Smooth muscle cell (in vitro differentiated cells): ENCODE measurements at regions not wholly inside any gene's neighbourhood (a gene's known extent, or its start where the extent isn't known, plus 50 kb on each side); places are given as distances from the start of the nearest gene placed in this dataset.

Experiments used
- DNase-seq: peaks from one replicate; lab custom pipeline; 2025; ENCODE audit not compliant: unreplicated experiment; lab: John Stamatoyannopoulos, UW
- H2AFZ ChIP-seq: fragments of 200-600 bp; sonication (generic); 2 replicates; pipeline ENCODE4 v1.6.0; 2016; ENCODE audit warnings: antibody characterized with exemption, low read depth, mild to moderate bottlenecking
- H3F3A ChIP-seq: fragments of 200-600 bp; sonication (generic); 2 replicates; pipeline ENCODE4 v1.6.0; 2017; ENCODE audit warnings: antibody characterized with exemption, low read depth
- H3K27ac ChIP-seq: fragments of 200-600 bp; sonication (generic); 2 replicates; pipeline ENCODE4 v1.5.1; 2016; ENCODE audit warnings: low read depth, mild to moderate bottlenecking
- H3K27me3 ChIP-seq: fragments of 200-600 bp; sonication (generic); 2 replicates; pipeline ENCODE4 v1.6.1; 2016; ENCODE audit warnings: low read depth, mild to moderate bottlenecking
- H3K36me3 ChIP-seq: fragments of 200-600 bp; sonication (generic); 2 replicates; pipeline ENCODE4 v1.5.1; 2016; ENCODE audit warnings: low read depth
- H3K4me1 ChIP-seq: fragments of 200-600 bp; sonication (generic); 2 replicates; pipeline ENCODE4 v1.5.1; 2016; ENCODE audit warnings: low read depth
- H3K4me2 ChIP-seq: fragments of 200-600 bp; sonication (generic); 2 replicates; pipeline ENCODE4 v1.6.0; 2016; ENCODE audit warnings: mild to moderate bottlenecking
- H3K4me3 ChIP-seq: fragments of 200-600 bp; sonication (generic); 2 replicates; pipeline ENCODE4 v1.5.1; 2016; ENCODE audit warnings: mild to moderate bottlenecking
- H3K79me2 ChIP-seq: fragments of 200-600 bp; sonication (generic); 2 replicates; pipeline ENCODE4 v1.6.0; 2016; ENCODE audit warnings: low read depth, mild to moderate bottlenecking
- H3K9ac ChIP-seq: fragments of 200-600 bp; sonication (generic); 2 replicates; pipeline ENCODE4 v1.6.0; 2016; ENCODE audit warnings: low read depth
- H3K9me3 ChIP-seq: fragments of 200-600 bp; sonication (generic); replicated peaks from 2 replicates; pipeline ENCODE4 v1.5.1; 2016; ENCODE audit warnings: low read depth
- H4K20me1 ChIP-seq: fragments of 200-600 bp; sonication (generic); 2 replicates; pipeline ENCODE4 v1.6.0; 2016; ENCODE audit warnings: low read depth
- CTCF ChIP-seq: fragments of 200-600 bp; sonication (generic); IDR thresholded peaks from 2 replicates; pipeline ENCODE4 v1.5.1; 2017; ENCODE audit warnings: borderline replicate concordance, mild to moderate bottlenecking, antibody characterized with exemption; ENCODE audit not compliant: insufficient read depth, poor library complexity, severe bottlenecking
- WGBS: methylation state at CpG from one replicate; pipeline ENCODE4 v1.1.7; 2016; ENCODE audit warnings: low lambda C conversion rate; 5-methylcytosine and 5-hydroxymethylcytosine counted together

GRCh38 chr5:110812639-110813038, 73.8 kb downstream of the SLC25A46 start:
- Histone ChIP-seq H3K36me3 (no peaks in the 10 kb centered on the region), H3K9me3 (no peaks in the 10 kb centered on the region), H3K4me2 (no peak overlapping the region), H4K20me1 (no peaks in the 10 kb centered on the region), H3K4me3 (no peak overlapping the region), H2AFZ (no peak overlapping the region), H3K27ac (no peak overlapping the region), H3K79me2 (no peaks in the 10 kb centered on the region), H3F3A (no peaks in the 10 kb centered on the region), H3K27me3 (no peaks in the 10 kb centered on the region), H3K4me1 (no peaks in the 10 kb centered on the region), H3K9ac (no peak overlapping the region)
- WGBS: 91% methylated on average over 3 of the region's 3 CpGs
- no peak for TF ChIP-seq CTCF
- no peak for DNase-seq

- no peak overlapping the region for H3K4me3 ChIP-seq
- H3K27ac ChIP-seq: no peak overlapping the region
- no peaks in the 10 kb centered on the region for H3F3A ChIP-seq
- no peaks in the 10 kb centered on the region for H3K27me3 ChIP-seq
- no peak overlapping the region for H3K4me2 ChIP-seq
- 67% methylated on average over 1 of the region's 1 CpG for WGBS
- H2AFZ ChIP-seq: peak overlapping the region; percentile 42
- no peak for DNase-seq
- H3K79me2 ChIP-seq: no peaks in the 10 kb centered on the region
- no peaks in the 10 kb centered on the region for H3K9me3 ChIP-seq
- no peaks in the 10 kb centered on the region for H4K20me1 ChIP-seq
- H3K4me1 ChIP-seq: no peaks in the 10 kb centered on the region
- H3K9ac ChIP-seq: no peak overlapping the region
- no peak for TF ChIP-seq CTCF
- H3K36me3 ChIP-seq: no peaks in the 10 kb centered on the region
These were observed 77.3 kb downstream of the SLC25A46 start for GRCh38 chr5:110815916-110816605.

- H3K4me3 ChIP-seq: no peak overlapping the region
- no peaks in the 10 kb centered on the region for H4K20me1 ChIP-seq
- no peak overlapping the region for H3K9ac ChIP-seq
- H3K4me2 ChIP-seq: no peak overlapping the region
- H3K79me2 ChIP-seq: no peaks in the 10 kb centered on the region
- no peak overlapping the region for H2AFZ ChIP-seq
- H3K4me1 ChIP-seq: no peaks in the 10 kb centered on the region
- H3F3A ChIP-seq: no peaks in the 10 kb centered on the region
- no peak for TF ChIP-seq CTCF
- H3K9me3 ChIP-seq: no peaks in the 10 kb centered on the region
- DNase-seq: no peak
- WGBS: 97% methylated on average over 7 of the region's 7 CpGs
- H3K36me3 ChIP-seq: no peaks in the 10 kb centered on the region
- H3K27me3 ChIP-seq: no peaks in the 10 kb centered on the region
- H3K27ac ChIP-seq: no peak overlapping the region
These were observed 78.7 kb downstream of the SLC25A46 start for GRCh38 chr5:110817459-110817858.

GRCh38 chr5:110823571-110823970, 84.8 kb downstream of the SLC25A46 start:
- H3K4me3 ChIP-seq: no peak overlapping the region
- no peaks in the 10 kb centered on the region for H3F3A ChIP-seq
- no peak for DNase-seq
- H3K4me1 ChIP-seq: no peaks in the 10 kb centered on the region
- no peak overlapping the region for H3K9ac ChIP-seq
- TF ChIP-seq CTCF: no peak
- no peaks in the 10 kb centered on the region for H3K27me3 ChIP-seq
- H4K20me1 ChIP-seq: no peaks in the 10 kb centered on the region
- no peaks in the 10 kb centered on the region for H3K9me3 ChIP-seq
- 91% methylated on average over 5 of the region's 5 CpGs for WGBS
- no peak overlapping the region for H3K4me2 ChIP-seq
- H3K79me2 ChIP-seq: no peaks in the 10 kb centered on the region
- H2AFZ ChIP-seq: no peak overlapping the region
- H3K36me3 ChIP-seq: no peaks in the 10 kb centered on the region
- H3K27ac ChIP-seq: no peak overlapping the region
